K562 (cell line): ENCODE measurements at regions not wholly inside any gene's neighbourhood (a gene's known extent, or its start where the extent isn't known, plus 50 kb on each side); places are given as distances from the start of the nearest gene placed in this dataset.

Source experiments
- EHMT2 ChIP-seq: fragments of 450-650 bp; IDR thresholded peaks from 2 replicates; pipeline ENCODE4 v1.6.1; 2018; ENCODE audit warnings: antibody characterized with exemption
- EP300 ChIP-seq: IDR thresholded peaks from 2 replicates; pipeline ENCODE4 v1.6.1; 2012; ENCODE audit warnings: low read length, improper control_type of control experiment
- HDAC6 ChIP-seq: IDR thresholded peaks from 2 replicates; pipeline ENCODE4 v1.6.1; 2012; ENCODE audit warnings: low read depth, mild to moderate bottlenecking, control low read depth, inconsistent platforms, low read length, moderate library complexity
- NR2F6 ChIP-seq: fragments of 450-650 bp; formaldehyde crosslinking; IDR thresholded peaks from 2 replicates; pipeline ENCODE4 v1.4.0; 2020; ENCODE audit warnings: mild to moderate bottlenecking

DNA sequence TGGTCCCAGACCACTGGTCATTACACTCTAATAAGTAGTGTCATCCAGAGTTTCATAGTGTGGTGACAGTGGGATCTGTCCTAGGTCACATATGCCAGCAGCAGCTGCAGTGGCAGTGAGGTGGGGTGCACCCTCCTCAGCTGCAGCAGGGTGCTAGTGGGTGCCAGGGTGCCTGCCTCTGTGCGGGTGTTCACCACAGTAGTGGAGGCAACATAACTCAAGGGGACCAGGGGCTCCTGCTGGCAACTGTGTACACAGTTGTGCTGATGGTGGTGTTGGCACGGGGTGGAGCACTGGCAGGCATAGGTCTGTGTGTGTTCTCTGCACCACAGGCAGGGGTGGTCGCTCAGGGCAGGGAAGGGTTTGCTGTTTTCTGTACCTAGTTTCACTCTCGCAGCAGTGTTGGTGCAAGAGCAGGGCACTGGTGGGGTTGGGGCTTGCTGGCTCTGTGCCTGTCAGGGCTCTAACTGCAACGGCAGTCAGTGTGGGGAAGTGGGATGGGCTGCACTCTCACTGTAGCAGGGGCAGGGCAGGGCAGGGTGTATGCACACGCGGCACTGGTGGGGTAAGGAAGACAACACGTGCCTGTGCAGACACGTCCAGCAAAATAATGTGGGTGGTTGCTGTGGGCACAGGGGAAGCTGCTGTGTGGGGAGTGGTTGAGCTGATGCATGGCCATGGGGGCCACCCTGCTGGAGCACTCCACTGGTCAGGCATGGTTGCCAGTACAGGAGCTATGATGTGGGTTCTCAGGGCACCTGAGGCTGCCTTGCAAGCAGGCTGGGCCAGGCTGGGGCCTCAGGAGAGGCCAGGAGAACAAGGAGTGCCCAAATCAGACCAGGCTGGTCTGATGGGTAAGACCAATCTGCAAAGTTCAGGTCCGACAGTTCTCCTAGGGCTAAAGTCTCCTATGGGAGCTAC lies 226.6 kb downstream of the MEIS1 start:
- TF ChIP-seq NR2F6 (CRISPR knock-in tag) = no peak
- no peak for TF ChIP-seq HDAC6
- TF ChIP-seq EHMT2 = no peak
- TF ChIP-seq EP300 = no peak
